ENCODE measurements at regions not wholly inside any gene's neighbourhood (a gene's known extent, or its start where the extent isn't known, plus 50 kb on each side); places are given as distances from the start of the nearest gene placed in this dataset.

- no peak overlapping the region for H3K4me3 ChIP-seq (ENCODE audit: low read depth, poor library complexity, severe bottlenecking)
- 63 to 64% methylated on average over 3 of the region's 3 CpGs for WGBS, 2 donors
- intact Hi-C loops (cut with DNase I; ENCODE audit: low total_unique reads): no loop called here
- TF ChIP-seq CTCF (IDR thresholded peaks at IDR 0.05) (no peak), POLR2A (IDR thresholded peaks at IDR 0.05) (no peak)
- DNase-seq (ENCODE audit: low spot score in 2 of 2): no peak
Measured at GRCh38 chr2:67645280-67646138, 248.4 kb downstream of the ETAA1 start.

- no peak overlapping the region for H3K4me3 ChIP-seq (ENCODE audit: low read depth, poor library complexity, severe bottlenecking)
- intact Hi-C loops (cut with DNase I; ENCODE audit: low total_unique reads): no loop called here
- WGBS, 2 donors: 90 to 92% methylated on average over 6 of the region's 6 CpGs
- DNase-seq (ENCODE audit: low spot score in 2 of 2): no peak
- TF ChIP-seq POLR2A (IDR thresholded peaks at IDR 0.05) (no peak), CTCF (IDR thresholded peaks at IDR 0.05) (no peak)
Measured at GRCh38 chr2:67646714-67647333, 249.7 kb downstream of the ETAA1 start.

- peak in 1 of 2 donors; percentile 75 for DNase-seq (ENCODE audit: low spot score in 2 of 2)
- H3K4me3 ChIP-seq (ENCODE audit: low read depth, poor library complexity, severe bottlenecking): no peak overlapping the region
- intact Hi-C loops (cut with DNase I; ENCODE audit: low total_unique reads): no loop called here
- TF ChIP-seq POLR2A (IDR thresholded peaks at IDR 0.05): no peak
- no peak for TF ChIP-seq CTCF (IDR thresholded peaks at IDR 0.05)
- 65 to 67% methylated on average over 9 of the region's 9 CpGs for WGBS, 2 donors
Measured at GRCh38 chr2:67649331-67650261, 252.5 kb downstream of the ETAA1 start.

GRCh38 chr2:67650291-67651133 lies 253.4 kb downstream of the ETAA1 start:
- DNase-seq (ENCODE audit: low spot score in 2 of 2): peak; percentile 81 to 95
- TF ChIP-seq CTCF (IDR thresholded peaks at IDR 0.05): no peak
- TF ChIP-seq POLR2A (IDR thresholded peaks at IDR 0.05): no peak
- H3K4me3 ChIP-seq (ENCODE audit: low read depth, poor library complexity, severe bottlenecking): no peak overlapping the region
- intact Hi-C loops (cut with DNase I; ENCODE audit: low total_unique reads): no loop called here
- WGBS, 2 donors: 21 to 22% methylated on average over 8 of the region's 8 CpGs

GRCh38 chr2:67651565-67651964 lies 254.4 kb downstream of the ETAA1 start:
- 40 to 45% methylated on average over 3 of the region's 3 CpGs for WGBS, 2 donors
- no peak for DNase-seq (ENCODE audit: low spot score in 2 of 2)
- H3K4me3 ChIP-seq (ENCODE audit: low read depth, poor library complexity, severe bottlenecking): no peak overlapping the region
- TF ChIP-seq CTCF (IDR thresholded peaks at IDR 0.05) (no peak), POLR2A (IDR thresholded peaks at IDR 0.05) (no peak)
- intact Hi-C loops (cut with DNase I; ENCODE audit: low total_unique reads): no loop called here

Measured in lower leg skin (tissue), 4 donors.